Adrenal gland (tissue), 5 donors: ENCODE measurements at regions not wholly inside any gene's neighbourhood (a gene's known extent, or its start where the extent isn't known, plus 50 kb on each side); places are given as distances from the start of the nearest gene placed in this dataset.

Source experiments
- POLR2A ChIP-seq, 2 donors: fragments of 450-650 bp; IDR thresholded peaks; one replicate each; pipeline ENCODE4 v1.6.1; 2017; ENCODE audit warnings: antibody characterized with exemption in 2 of 2, mild to moderate bottlenecking in 2 of 2, moderate library complexity in 1 of 2
- TF ChIP-seq, protein P1 (sequence below), 6 experiments: fragments of 450-650 bp in 4 of 6; fragments of 200-600 bp in 2 of 6; sonication (generic) in 1 of 6; IDR thresholded peaks; 1 replicate in 5 of 6; 2 replicates in 1 of 6; pipeline versions ENCODE4 v1.5.1 to v1.8.0; 2016 to 2021; ENCODE audit warnings: antibody characterized with exemption in 6 of 6, mild to moderate bottlenecking in 2 of 6, moderate library complexity in 1 of 6
- donor health status: DM: no; HTN: no; CAD: no.

- TF ChIP-seq, protein P1, sequence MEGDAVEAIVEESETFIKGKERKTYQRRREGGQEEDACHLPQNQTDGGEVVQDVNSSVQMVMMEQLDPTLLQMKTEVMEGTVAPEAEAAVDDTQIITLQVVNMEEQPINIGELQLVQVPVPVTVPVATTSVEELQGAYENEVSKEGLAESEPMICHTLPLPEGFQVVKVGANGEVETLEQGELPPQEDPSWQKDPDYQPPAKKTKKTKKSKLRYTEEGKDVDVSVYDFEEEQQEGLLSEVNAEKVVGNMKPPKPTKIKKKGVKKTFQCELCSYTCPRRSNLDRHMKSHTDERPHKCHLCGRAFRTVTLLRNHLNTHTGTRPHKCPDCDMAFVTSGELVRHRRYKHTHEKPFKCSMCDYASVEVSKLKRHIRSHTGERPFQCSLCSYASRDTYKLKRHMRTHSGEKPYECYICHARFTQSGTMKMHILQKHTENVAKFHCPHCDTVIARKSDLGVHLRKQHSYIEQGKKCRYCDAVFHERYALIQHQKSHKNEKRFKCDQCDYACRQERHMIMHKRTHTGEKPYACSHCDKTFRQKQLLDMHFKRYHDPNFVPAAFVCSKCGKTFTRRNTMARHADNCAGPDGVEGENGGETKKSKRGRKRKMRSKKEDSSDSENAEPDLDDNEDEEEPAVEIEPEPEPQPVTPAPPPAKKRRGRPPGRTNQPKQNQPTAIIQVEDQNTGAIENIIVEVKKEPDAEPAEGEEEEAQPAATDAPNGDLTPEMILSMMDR (IDR thresholded peaks at IDR 0.05) = no peak
- TF ChIP-seq POLR2A (IDR thresholded peaks at IDR 0.05) = no peak
Observed at GRCh38 chr3:87425056-87425455, 148.7 kb upstream of the POU1F1 start.
